Parathyroid adenoma (tissue), 2 donors: ENCODE measurements at regions not wholly inside any gene's neighbourhood (a gene's known extent, or its start where the extent isn't known, plus 50 kb on each side); places are given as distances from the start of the nearest gene placed in this dataset.

ENCODE experiments used
- H2AFZ ChIP-seq: fragments of 300-600 bp; sonication (generic); one replicate; pipeline ENCODE4 v1.7.0; 2017; ENCODE audit warnings: antibody characterized with exemption, mild to moderate bottlenecking
- H3K27ac ChIP-seq: fragments of 300-600 bp; sonication (generic); one replicate; pipeline ENCODE4 v1.7.0; 2017
- H3K27me3 ChIP-seq: fragments of 300-600 bp; sonication (generic); one replicate; pipeline ENCODE4 v1.7.0; 2017; ENCODE audit warnings: low read length; ENCODE audit not compliant: control insufficient read depth, insufficient read depth
- H3K36me3 ChIP-seq: fragments of 300-600 bp; sonication (generic); one replicate; pipeline ENCODE4 v1.7.0; 2017; ENCODE audit warnings: low read length; ENCODE audit not compliant: control insufficient read depth, insufficient read depth
- H3K4me1 ChIP-seq: fragments of 300-600 bp; sonication (generic); one replicate; pipeline ENCODE4 v1.7.0; 2017; ENCODE audit warnings: control low read depth
- H3K4me2 ChIP-seq: fragments of 300-600 bp; sonication (generic); one replicate; pipeline ENCODE4 v1.7.0; 2017; ENCODE audit warnings: low read length
- H3K4me3 ChIP-seq: fragments of 300-600 bp; sonication (generic); one replicate; pipeline ENCODE4 v1.7.0; 2017; ENCODE audit warnings: low read depth, low read length
- H3K79me2 ChIP-seq: fragments of 300-600 bp; sonication (generic); one replicate; pipeline ENCODE4 v1.7.0; 2017; ENCODE audit warnings: control low read depth
- H3K9ac ChIP-seq: fragments of 300-600 bp; sonication (generic); one replicate; pipeline ENCODE4 v1.7.0; 2017; ENCODE audit warnings: mild to moderate bottlenecking
- H3K9me3 ChIP-seq: fragments of 300-600 bp; sonication (generic); one replicate; pipeline ENCODE4 v1.7.0; 2017; ENCODE audit warnings: low read length; ENCODE audit not compliant: control insufficient read depth
- CTCF ChIP-seq: fragments of 300-600 bp; sonication (generic); IDR thresholded peaks from one replicate; pipeline ENCODE4 v1.7.0; 2017; ENCODE audit warnings: antibody characterized with exemption, mild to moderate bottlenecking
- donor health status: primary hyperparathyroidism.

- H3K9ac ChIP-seq, result no peak overlapping the region
- no peak overlapping the region for H2AFZ ChIP-seq
- no peaks in the 10 kb centered on the region for H3K79me2 ChIP-seq
- no peaks in the 10 kb centered on the region for H3K36me3 ChIP-seq
- H3K27ac ChIP-seq, result no peak overlapping the region
- H3K4me3 ChIP-seq, result no peak overlapping the region
- H3K4me1 ChIP-seq, result no peaks in the 10 kb centered on the region
- no peak overlapping the region for H3K4me2 ChIP-seq
- TF ChIP-seq CTCF, result no peak
- no peaks in the 10 kb centered on the region for H3K9me3 ChIP-seq
- H3K27me3 ChIP-seq, result no peaks in the 10 kb centered on the region
These were observed 88.1 kb upstream of the KCND2 start for GRCh38 chr7:120184866-120185265.

GRCh38 chr7:120185940-120186682, 86.9 kb upstream of the KCND2 start:
- Histone ChIP-seq H3K36me3 (no peaks in the 10 kb centered on the region), H3K9me3 (no peaks in the 10 kb centered on the region), H3K9ac (no peak overlapping the region), H3K4me3 (no peak overlapping the region), H3K27me3 (no peaks in the 10 kb centered on the region), H3K27ac (no peak overlapping the region), H3K4me2 (no peak overlapping the region), H2AFZ (no peak overlapping the region), H3K4me1 (no peaks in the 10 kb centered on the region), H3K79me2 (no peaks in the 10 kb centered on the region)
- no peak for TF ChIP-seq CTCF

GRCh38 chr7:120186688-120187087, 86.3 kb upstream of the KCND2 start:
- Histone ChIP-seq H3K4me2 (no peak overlapping the region), H3K79me2 (no peaks in the 10 kb centered on the region), H2AFZ (no peak overlapping the region), H3K4me1 (no peaks in the 10 kb centered on the region), H3K9ac (no peak overlapping the region), H3K36me3 (no peaks in the 10 kb centered on the region), H3K27ac (no peak overlapping the region), H3K27me3 (no peaks in the 10 kb centered on the region), H3K9me3 (no peaks in the 10 kb centered on the region), H3K4me3 (no peak overlapping the region)
- TF ChIP-seq CTCF, result no peak

DNA sequence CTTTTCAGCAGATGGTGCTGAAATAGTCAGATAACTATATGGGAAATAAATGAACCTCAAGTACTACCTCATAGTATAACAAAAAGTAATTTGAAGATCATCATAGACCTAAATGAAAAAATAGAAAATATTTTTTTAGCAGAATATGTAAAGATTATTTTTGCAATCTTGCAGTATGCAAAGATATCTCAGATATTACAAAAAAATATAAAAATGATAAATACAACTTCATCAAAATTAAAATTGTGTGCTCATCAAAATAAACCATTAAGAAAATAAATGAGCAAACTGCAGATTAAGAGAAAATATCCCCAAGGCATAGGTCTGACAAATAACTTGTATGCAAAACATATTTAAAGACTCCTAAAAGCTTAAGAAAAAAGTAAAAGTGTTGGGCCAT, 83.4 kb upstream of the KCND2 start:
- H3K4me3 ChIP-seq, result no peak overlapping the region
- H3K36me3 ChIP-seq, result no peaks in the 10 kb centered on the region
- TF ChIP-seq CTCF, result no peak
- no peaks in the 10 kb centered on the region for H3K4me1 ChIP-seq
- no peak overlapping the region for H2AFZ ChIP-seq
- no peak overlapping the region for H3K4me2 ChIP-seq
- no peaks in the 10 kb centered on the region for H3K27me3 ChIP-seq
- no peak overlapping the region for H3K27ac ChIP-seq
- no peaks in the 10 kb centered on the region for H3K79me2 ChIP-seq
- no peaks in the 10 kb centered on the region for H3K9me3 ChIP-seq
- H3K9ac ChIP-seq, result no peak overlapping the region

GRCh38 chr7:120190109-120190508, 82.9 kb upstream of the KCND2 start:
- H3K4me1 ChIP-seq, result no peaks in the 10 kb centered on the region
- no peak overlapping the region for H2AFZ ChIP-seq
- no peak for TF ChIP-seq CTCF
- no peaks in the 10 kb centered on the region for H3K79me2 ChIP-seq
- no peak overlapping the region for H3K9ac ChIP-seq
- no peaks in the 10 kb centered on the region for H3K36me3 ChIP-seq
- H3K4me3 ChIP-seq, result no peak overlapping the region
- H3K27me3 ChIP-seq, result no peaks in the 10 kb centered on the region
- no peak overlapping the region for H3K4me2 ChIP-seq
- H3K27ac ChIP-seq, result no peak overlapping the region
- no peaks in the 10 kb centered on the region for H3K9me3 ChIP-seq
